Epithelial cell of esophagus (primary cell): ENCODE measurements at regions not wholly inside any gene's neighbourhood (a gene's known extent, or its start where the extent isn't known, plus 50 kb on each side); places are given as distances from the start of the nearest gene placed in this dataset.

Source experiments
- DNase-seq: peaks from one replicate; pipeline ENCODE4 v3.0.0; 2010; ENCODE audit warnings: low read depth
- H3K4me3 ChIP-seq: 2 replicates; pipeline ENCODE4 v1.5.1; 2011; ENCODE audit warnings: mild to moderate bottlenecking, low read length, control low read depth
- CTCF ChIP-seq: IDR thresholded peaks from 2 replicates; pipeline ENCODE4 v1.5.1; 2011; ENCODE audit warnings: low read depth, mild to moderate bottlenecking, low read length, control low read depth, inconsistent platforms; ENCODE audit not compliant: insufficient read depth; ENCODE audit errors: missing control alignments

DNA sequence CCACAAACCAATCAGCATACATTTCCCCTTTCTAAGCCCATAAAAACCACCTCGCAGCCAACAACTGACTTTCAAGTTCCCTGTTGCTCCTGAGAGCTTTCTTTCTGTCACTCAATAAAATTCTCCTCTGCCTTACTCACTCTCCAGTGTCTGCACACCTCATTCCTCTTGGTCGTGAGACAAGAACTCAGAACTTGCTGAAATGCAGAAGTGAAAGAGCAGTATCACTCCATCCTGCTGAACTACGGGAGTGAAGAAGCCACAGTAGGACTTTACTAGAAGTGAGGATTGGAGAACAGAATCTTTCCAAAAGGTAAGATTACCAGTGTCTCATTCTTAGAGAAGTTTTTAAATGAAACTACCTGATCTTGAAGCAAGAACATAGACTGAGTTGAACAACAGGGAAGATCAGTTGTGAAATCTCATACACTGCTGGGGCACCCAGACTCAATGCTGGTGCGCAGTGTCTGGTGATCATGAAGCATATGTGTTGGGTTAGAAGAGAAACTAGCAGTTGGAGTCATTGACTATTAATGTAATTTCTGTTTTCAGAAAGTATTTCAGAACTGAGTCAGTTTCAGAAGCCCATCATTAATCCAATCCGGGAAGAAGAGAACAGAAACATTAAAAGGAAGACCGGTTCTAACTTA, 726.9 kb upstream of the TMPRSS15 start:
- no peak for DNase-seq
- no peak for TF ChIP-seq CTCF
- H3K4me3 ChIP-seq, result no peak overlapping the region

DNA sequence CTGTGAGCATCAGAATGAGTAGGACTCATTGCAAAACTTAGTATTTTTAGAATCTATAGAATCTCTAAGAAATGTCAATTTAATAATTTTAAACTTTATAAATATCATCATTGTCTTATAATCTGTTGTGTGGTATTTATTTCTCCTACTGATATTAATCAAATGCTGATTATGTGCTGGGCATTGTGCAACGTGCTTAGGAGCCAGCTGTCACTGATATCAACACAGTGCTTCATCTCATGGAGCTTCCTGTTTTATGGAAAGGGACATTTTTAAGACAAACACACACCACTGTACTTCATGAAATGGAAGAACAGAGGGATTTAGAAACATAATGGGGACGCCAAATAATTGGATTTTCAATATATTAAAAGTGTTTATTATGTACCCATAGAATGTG, 737.9 kb upstream of the TMPRSS15 start:
- no peak for DNase-seq
- H3K4me3 ChIP-seq, result no peak overlapping the region
- TF ChIP-seq CTCF, result no peak

DNA sequence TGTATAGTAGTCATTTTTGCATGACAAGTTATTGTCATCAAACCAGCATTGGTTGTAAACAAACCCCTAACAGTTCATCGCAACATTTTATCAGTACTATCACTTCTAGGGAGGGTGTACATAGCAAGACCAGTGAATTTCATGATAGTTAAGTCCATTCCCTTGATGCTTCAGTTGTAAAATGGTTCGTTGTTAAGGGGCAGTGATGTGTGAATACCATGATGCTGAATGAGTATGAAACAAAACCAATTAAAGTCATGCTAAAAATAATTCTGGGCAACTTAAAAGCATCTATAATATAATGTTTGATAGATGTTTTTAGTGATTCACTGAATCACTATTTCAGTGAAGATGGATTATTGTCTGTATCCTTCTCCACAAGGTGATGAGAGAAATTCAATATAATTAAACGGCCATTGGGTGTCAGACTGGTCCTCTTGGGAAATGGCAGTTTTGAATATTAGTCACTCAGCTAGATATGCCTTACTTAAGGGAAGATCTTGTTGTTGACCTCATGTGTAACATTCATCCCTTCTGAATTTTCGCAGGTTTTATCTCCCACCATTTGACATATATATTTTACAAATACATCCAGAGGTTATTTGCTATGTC, 742.2 kb upstream of the TMPRSS15 start:
- no peak overlapping the region for H3K4me3 ChIP-seq
- no peak for DNase-seq
- TF ChIP-seq CTCF, result no peak

GRCh38 chr21:19148056-19148455, 744.5 kb upstream of the TMPRSS15 start:
- no peak for DNase-seq
- H3K4me3 ChIP-seq, result no peak overlapping the region
- no peak for TF ChIP-seq CTCF

- H3K4me3 ChIP-seq, result no peak overlapping the region
- DNase-seq, result no peak
- no peak for TF ChIP-seq CTCF
Observed at GRCh38 chr21:19171585-19171984, 768.0 kb upstream of the TMPRSS15 start.

- TF ChIP-seq CTCF, result no peak
- DNase-seq, result no peak
- H3K4me3 ChIP-seq, result no peak overlapping the region
Observed at GRCh38 chr21:19181604-19182140, 778.1 kb upstream of the TMPRSS15 start.

DNA sequence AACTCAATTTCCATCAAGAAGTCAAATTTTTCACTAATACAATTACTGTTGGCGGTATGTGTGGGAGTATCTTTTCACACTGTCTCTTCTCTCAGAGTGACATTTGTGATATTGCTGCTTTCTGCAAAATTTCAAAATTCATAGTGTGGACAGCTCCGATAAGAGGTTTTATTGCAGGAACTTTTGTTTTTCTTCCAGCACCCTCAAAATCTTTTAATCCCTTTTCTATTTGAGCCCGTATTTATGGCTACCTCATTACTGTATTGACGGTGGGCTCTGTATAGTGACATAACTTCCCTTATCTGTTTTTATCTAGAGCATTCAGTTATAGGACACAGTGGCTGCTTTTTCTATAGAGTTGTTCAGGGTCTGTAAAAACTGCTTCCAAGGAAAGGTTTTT, 794.4 kb upstream of the TMPRSS15 start:
- DNase-seq, result no peak
- no peak for TF ChIP-seq CTCF

More for the DNA sequence above, 794.4 kb upstream of the TMPRSS15 start:
- no peak overlapping the region for H3K4me3 ChIP-seq
